ENCODE measurements at regions not wholly inside any gene's neighbourhood (a gene's known extent, or its start where the extent isn't known, plus 50 kb on each side); places are given as distances from the start of the nearest gene placed in this dataset.

DNA sequence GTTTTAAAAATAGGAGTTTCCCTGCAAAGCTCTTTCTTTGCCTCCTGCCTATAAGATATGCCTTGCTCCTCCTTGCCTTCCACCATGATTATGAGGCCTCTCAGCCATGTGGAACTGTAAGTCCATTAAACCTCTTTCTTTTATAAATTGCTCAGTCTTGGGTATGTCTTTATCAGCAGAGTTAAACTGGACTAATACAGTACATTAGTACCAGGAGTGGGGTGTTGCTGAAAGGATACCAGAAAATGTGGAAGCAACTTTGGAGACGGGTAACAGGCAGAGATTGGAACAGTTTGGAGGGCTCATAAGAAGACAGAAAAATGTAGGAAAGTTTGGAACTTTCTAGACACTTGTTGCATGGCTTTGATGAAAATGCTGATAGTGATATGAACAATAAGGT, 709.9 kb downstream of the LUZP2 start:
- no peak overlapping the region for H3K4me3 ChIP-seq (ENCODE audit: low read depth, low read length)
- TF ChIP-seq, protein P1, sequence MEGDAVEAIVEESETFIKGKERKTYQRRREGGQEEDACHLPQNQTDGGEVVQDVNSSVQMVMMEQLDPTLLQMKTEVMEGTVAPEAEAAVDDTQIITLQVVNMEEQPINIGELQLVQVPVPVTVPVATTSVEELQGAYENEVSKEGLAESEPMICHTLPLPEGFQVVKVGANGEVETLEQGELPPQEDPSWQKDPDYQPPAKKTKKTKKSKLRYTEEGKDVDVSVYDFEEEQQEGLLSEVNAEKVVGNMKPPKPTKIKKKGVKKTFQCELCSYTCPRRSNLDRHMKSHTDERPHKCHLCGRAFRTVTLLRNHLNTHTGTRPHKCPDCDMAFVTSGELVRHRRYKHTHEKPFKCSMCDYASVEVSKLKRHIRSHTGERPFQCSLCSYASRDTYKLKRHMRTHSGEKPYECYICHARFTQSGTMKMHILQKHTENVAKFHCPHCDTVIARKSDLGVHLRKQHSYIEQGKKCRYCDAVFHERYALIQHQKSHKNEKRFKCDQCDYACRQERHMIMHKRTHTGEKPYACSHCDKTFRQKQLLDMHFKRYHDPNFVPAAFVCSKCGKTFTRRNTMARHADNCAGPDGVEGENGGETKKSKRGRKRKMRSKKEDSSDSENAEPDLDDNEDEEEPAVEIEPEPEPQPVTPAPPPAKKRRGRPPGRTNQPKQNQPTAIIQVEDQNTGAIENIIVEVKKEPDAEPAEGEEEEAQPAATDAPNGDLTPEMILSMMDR (IDR thresholded peaks at IDR 0.05; ENCODE audit: low read depth, low read length), result no peak

DNA sequence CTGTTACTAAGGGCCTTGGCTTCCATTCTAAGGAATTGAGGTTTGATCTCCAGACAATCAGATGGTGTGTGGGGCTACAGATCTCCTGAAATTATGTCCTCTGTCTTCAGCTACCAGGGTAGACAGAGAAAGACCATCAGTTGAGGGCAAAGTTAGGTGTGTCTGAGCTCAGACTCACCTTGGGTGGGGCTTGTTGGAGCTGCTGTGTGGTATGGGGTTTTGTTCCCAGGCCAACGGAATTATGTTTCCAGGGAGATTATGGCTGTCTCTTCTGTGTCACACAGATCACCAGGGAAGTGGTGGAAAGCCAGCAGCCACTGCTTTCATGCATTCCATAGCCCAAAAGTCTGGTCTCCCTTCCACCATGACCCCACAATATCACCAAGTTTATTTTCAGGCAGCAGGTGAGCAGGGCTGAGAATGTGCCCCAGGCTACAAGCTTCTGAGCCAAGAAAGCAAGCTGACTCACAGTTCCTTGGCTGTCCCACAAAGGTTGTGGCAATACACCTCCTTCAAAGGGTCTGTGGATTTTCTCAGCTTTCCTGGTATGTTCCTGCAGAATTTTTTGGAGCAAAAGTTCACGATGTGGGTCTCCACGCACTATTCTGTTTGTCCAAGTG, 714.9 kb downstream of the LUZP2 start:
- H3K4me3 ChIP-seq (ENCODE audit: low read depth, low read length), result no peak overlapping the region
- TF ChIP-seq, protein P1 (IDR thresholded peaks at IDR 0.05; ENCODE audit: low read depth, low read length), result no peak

DNA sequence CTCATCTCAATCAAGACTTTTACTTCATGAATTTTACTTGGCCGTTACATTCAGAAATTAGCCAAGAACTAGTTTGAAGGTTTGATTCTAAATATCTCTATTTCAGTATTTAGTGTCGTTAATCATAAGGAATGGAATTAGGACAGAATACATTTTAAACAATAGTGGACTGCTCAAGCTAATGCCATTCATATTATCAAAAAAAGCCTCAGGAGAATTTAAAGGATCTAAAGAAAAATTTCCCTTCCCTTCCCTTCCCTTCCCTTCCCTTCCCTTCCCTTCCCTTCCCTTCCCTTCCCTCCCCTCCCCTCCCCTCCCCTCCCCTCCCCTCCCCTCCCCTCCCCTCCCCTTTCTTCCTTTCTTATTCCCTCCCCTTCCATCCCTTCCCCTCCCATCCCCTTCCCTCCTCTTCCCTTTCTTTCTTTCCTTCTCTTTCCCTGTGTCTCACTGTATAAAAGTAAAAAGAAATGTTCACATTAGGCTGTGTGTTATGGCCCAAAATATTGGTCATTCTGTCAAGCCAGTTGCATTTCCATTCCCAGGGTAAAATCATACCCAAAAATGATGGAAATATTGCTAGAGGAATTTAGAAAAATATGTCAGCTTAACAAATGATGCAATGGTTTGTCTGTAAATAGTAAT, 717.8 kb downstream of the LUZP2 start:
- TF ChIP-seq, protein P1 (IDR thresholded peaks at IDR 0.05; ENCODE audit: low read depth, low read length), result no peak
- H3K4me3 ChIP-seq (ENCODE audit: low read depth, low read length), result no peak overlapping the region

DNA sequence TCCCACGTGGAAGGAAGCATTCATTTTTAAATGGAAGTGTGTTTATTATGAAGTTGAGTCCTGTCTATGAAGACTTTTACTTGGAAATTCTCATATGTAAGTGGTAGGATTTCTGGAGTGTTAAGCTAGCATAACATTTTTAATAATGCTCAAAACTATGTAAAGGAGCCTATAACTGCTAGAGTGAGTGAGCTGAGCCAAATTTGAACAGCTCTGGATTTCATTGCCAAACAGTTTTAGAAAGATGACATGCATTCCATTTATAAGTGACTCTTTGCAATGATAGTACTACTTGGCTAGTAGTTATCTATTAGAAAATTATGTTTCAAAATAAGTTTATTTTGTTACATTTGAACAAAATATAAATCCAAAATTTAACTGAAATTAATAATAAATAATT, 721.2 kb downstream of the LUZP2 start:
- H3K4me3 ChIP-seq (ENCODE audit: low read depth, low read length), result no peak overlapping the region
- TF ChIP-seq, protein P1 (IDR thresholded peaks at IDR 0.05; ENCODE audit: low read depth, low read length), result no peak

DNA sequence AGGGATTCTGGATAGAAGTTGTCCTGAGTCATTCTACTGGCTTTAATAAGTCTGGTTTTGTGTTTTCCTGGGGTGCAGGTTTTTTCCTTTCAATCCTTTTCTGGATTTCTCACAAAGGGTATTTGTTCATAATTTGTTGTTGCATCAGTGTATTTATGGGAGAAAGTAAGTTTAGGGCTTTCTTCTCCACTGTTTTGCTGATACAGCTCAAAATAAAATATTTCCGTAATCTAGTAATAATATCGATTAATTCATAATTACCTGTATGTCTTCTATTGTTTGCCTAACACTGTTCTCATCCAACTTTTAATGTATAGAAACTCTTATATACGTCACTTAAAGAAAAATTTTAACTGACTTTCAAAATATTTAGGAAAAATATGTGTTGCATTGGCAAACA, 728.2 kb downstream of the LUZP2 start:
- TF ChIP-seq, protein P1 (IDR thresholded peaks at IDR 0.05; ENCODE audit: low read depth, low read length), result no peak
- H3K4me3 ChIP-seq (ENCODE audit: low read depth, low read length), result no peak overlapping the region

DNA sequence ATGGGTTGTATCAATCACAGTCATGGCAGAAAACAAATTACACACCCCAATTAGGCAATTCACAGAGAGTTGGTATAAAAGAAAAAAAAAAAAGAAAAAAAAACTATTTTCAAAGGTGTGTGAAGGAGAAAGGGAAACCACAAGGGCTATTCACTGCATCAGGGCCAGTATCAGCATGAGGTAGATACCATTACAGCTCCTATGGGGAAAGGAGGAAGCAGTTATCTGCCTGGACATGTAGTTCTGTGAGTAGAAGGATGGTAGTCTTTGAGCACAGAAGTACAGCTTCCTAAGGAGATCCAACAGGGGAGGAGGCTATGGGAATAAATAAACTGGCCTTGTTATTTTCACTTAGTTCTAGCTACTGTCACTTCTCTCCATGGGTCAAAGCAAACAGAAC, 746.1 kb downstream of the LUZP2 start:
- H3K4me3 ChIP-seq (ENCODE audit: low read depth, low read length), result no peak overlapping the region
- TF ChIP-seq, protein P1 (IDR thresholded peaks at IDR 0.05; ENCODE audit: low read depth, low read length), result no peak

DNA sequence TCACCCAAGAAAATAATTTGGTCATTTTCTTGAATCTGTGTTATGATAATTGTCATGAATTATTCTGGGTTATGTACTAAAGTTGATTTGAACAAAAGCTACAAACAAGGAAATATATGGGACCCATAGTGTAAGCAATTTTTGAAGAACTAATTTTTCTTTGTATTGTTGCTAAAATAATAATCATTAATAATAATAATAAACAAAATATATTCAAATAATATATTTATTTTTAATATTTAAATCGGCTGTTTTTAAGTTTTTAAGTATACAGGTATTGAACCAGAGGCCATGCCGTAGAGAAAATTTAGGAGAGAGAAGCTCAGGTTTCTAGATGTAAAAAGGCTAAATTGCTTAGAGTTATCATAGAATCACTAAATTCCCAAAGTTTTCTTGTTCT, 747.3 kb downstream of the LUZP2 start:
- TF ChIP-seq, protein P1 (IDR thresholded peaks at IDR 0.05; ENCODE audit: low read depth, low read length), result no peak
- no peak overlapping the region for H3K4me3 ChIP-seq (ENCODE audit: low read depth, low read length)
